ENCODE measurements at regions not wholly inside any gene's neighbourhood (a gene's known extent, or its start where the extent isn't known, plus 50 kb on each side); places are given as distances from the start of the nearest gene placed in this dataset.

DNA sequence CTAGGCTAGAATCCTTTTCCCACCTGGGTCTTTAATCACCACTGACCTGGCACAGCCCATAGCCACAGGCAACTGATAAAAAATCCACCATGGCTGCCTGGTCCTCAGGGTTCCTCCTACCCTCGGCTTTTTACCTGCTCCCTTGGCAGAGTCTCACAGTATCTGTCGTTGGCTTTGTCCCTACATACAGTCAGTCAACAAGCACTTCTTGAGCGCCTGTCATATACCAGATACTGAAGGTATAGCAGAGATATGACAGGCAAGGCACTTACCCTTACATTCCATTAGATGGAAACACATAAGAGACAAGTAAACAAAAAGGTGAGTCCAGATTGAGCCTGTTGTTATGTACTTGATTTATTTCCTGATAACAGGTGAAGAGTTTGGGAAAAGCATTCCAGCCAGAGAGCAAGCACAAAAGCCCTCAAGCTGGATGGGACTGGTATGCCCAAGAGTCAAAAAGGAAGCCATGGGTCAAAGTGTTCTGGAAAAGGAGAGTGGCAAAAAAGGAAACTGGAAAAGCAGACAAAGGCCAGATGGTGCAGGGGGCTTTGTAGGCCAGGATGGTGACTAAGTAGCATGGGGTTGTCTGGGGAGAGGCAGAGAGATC, 247.0 kb downstream of the CHD9NB start:
- H3K79me2 ChIP-seq (ENCODE audit: control insufficient read depth in 1 of 2, insufficient read depth in 2 of 2, low read length in 2 of 2), result no peaks in the 10 kb centered on the region
- no peak overlapping the region for H2AFZ ChIP-seq (ENCODE audit: low read length)
- H3K9me3 ChIP-seq (ENCODE audit: insufficient read depth in 2 of 2, low read depth in 1 of 2, low read length in 1 of 2), result no peaks in the 10 kb centered on the region
- H4K5ac ChIP-seq (ENCODE audit: insufficient read length, low read depth, low read length), result no peak overlapping the region
- H3K4me3 ChIP-seq (ENCODE audit: extremely low read depth in 1 of 4, insufficient read depth in 2 of 4, low read depth in 3 of 4, low read length in 4 of 4), result no peak overlapping the region
- H3K4me2 ChIP-seq (ENCODE audit: insufficient read depth in 1 of 2, low read depth in 2 of 2, low read length in 2 of 2), result no peak overlapping the region
- H2BK12ac ChIP-seq (ENCODE audit: low read depth, low read length), result no peak overlapping the region
- H3K79me1 ChIP-seq (ENCODE audit: low read depth, low read length), result no peaks in the 10 kb centered on the region
- H3K56ac ChIP-seq (replicated peaks; ENCODE audit: insufficient read length, low read depth, low read length), result no peak overlapping the region
- no peak overlapping the region for H2BK20ac ChIP-seq (ENCODE audit: low read length)
- ChIA-PET POLR2A (ENCODE audit: partially characterized antibody) (no interaction called here), CTCF (ENCODE audit: partially characterized antibody) (no interaction called here)
- H3K14ac ChIP-seq (ENCODE audit: insufficient read length), result no peak overlapping the region
- H3K36me3 ChIP-seq (ENCODE audit: control insufficient read depth in 2 of 4, insufficient read depth in 4 of 4, low read length in 3 of 4), result no peaks in the 10 kb centered on the region
- no peak overlapping the region for H3K9ac ChIP-seq (replicated peaks in 1 of 4; ENCODE audit: extremely low read depth in 1 of 4, low read depth in 3 of 4, low read length in 3 of 4)
- DNase-seq (ENCODE audit: low read depth in 1 of 2, low spot score in 2 of 2) (no peak), FAIRE-seq (no peak)
- H3K4ac ChIP-seq (replicated peaks; ENCODE audit: insufficient read length, low read depth, low read length), result no peak overlapping the region
- H4K8ac ChIP-seq (ENCODE audit: extremely low read depth, insufficient read depth, low read length), result no peak overlapping the region
- H3K23me2 ChIP-seq (ENCODE audit: low read depth, low read length), result no peaks in the 10 kb centered on the region
- H3K18ac ChIP-seq (ENCODE audit: extremely low read depth, low read length), result no peak overlapping the region
- no peak overlapping the region for H2BK15ac ChIP-seq (ENCODE audit: low read length)
- H2AK5ac ChIP-seq (ENCODE audit: low read depth, low read length), result no peak overlapping the region
- no peak overlapping the region for H2BK5ac ChIP-seq (ENCODE audit: low read depth, low read length)
- H3K27me3 ChIP-seq (replicated peaks in 1 of 4; ENCODE audit: control insufficient read depth in 3 of 4, extremely low read depth in 1 of 4, insufficient read depth in 3 of 4, low read length in 3 of 4), result no peaks in the 10 kb centered on the region
- no peak overlapping the region for H3K27ac ChIP-seq (ENCODE audit: low read depth, low read length)
- WGBS, 2 experiments (ENCODE audit: extremely low coverage in 1 of 2, insufficient coverage in 1 of 2, insufficient read length in 1 of 2, insufficient replicate concordance in 2 of 2, low coverage in 1 of 2, low lambda C conversion rate in 2 of 2, missing lambda C conversion rate in 1 of 2), result 87% methylated on average over 3 of the region's 3 CpGs; no CpG with 5 or more reads in 1 of the 2 experiments
- no peaks in the 10 kb centered on the region for H3K4me1 ChIP-seq (replicated peaks in 1 of 4; ENCODE audit: control insufficient read depth in 3 of 4, insufficient read depth in 4 of 4, low read length in 3 of 4)
- no peaks in the 10 kb centered on the region for H4K20me1 ChIP-seq (replicated peaks in 1 of 2; ENCODE audit: control insufficient read depth in 1 of 2, insufficient read depth in 2 of 2, low read length in 2 of 2)
- no peak overlapping the region for H3K23ac ChIP-seq (ENCODE audit: insufficient read length)
- H4K91ac ChIP-seq (replicated peaks; ENCODE audit: insufficient read length, low read length), result no peak overlapping the region
- H2BK120ac ChIP-seq (replicated peaks; ENCODE audit: low read depth, low read length), result no peak overlapping the region
- no peak for TF ChIP-seq RFX5 (IDR thresholded peaks at IDR 0.05; ENCODE audit: borderline replicate concordance, low read depth, low read length)
- TF ChIP-seq, protein P1, sequence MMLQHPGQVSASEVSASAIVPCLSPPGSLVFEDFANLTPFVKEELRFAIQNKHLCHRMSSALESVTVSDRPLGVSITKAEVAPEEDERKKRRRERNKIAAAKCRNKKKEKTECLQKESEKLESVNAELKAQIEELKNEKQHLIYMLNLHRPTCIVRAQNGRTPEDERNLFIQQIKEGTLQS (IDR thresholded peaks at IDR 0.05; ENCODE audit: insufficient read depth, low read depth, low read length), result no peak
- TF ChIP-seq EP300 (IDR thresholded peaks at IDR 0.05; ENCODE audit: borderline replicate concordance in 1 of 2, low read depth in 2 of 2, low read length in 2 of 2), result no peak
- TF ChIP-seq, protein P2, sequence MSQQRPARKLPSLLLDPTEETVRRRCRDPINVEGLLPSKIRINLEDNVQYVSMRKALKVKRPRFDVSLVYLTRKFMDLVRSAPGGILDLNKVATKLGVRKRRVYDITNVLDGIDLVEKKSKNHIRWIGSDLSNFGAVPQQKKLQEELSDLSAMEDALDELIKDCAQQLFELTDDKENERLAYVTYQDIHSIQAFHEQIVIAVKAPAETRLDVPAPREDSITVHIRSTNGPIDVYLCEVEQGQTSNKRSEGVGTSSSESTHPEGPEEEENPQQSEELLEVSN (IDR thresholded peaks at IDR 0.05), result no peak
- TF ChIP-seq HDAC6 (IDR thresholded peaks at IDR 0.05; ENCODE audit: low read depth, low read length), result no peak
- no peak for TF ChIP-seq ASH2L (IDR thresholded peaks at IDR 0.05; ENCODE audit: low read length)
- TF ChIP-seq SAP30 (IDR thresholded peaks at IDR 0.05; ENCODE audit: insufficient read depth, insufficient replicate concordance, low read length), result no peak
- TF ChIP-seq POLR2AphosphoS5 (IDR thresholded peaks at IDR 0.05; ENCODE audit: low read depth, low read length), result no peak
- TF ChIP-seq, protein P3, sequence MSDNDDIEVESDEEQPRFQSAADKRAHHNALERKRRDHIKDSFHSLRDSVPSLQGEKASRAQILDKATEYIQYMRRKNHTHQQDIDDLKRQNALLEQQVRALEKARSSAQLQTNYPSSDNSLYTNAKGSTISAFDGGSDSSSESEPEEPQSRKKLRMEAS (IDR thresholded peaks at IDR 0.05), result no peak
- no peak for TF ChIP-seq MAFK (IDR thresholded peaks at IDR 0.05; ENCODE audit: low read depth, low read length)
- no peak for TF ChIP-seq TAF1 (IDR thresholded peaks at IDR 0.05; ENCODE audit: low read depth, low read length)
- no peak for TF ChIP-seq POU5F1 (IDR thresholded peaks at IDR 0.05; ENCODE audit: low read depth, low read length)
- no peak for TF ChIP-seq CTBP2 (IDR thresholded peaks at IDR 0.05; ENCODE audit: borderline replicate concordance, insufficient read depth, insufficient read length, low read length)
